ENCODE measurements at regions not wholly inside any gene's neighbourhood (a gene's known extent, or its start where the extent isn't known, plus 50 kb on each side); places are given as distances from the start of the nearest gene placed in this dataset.
"Not testable (repeated sequence)": the region's sequence is repeated elsewhere in the genome, so short reads cannot be mapped to it uniquely, and the experiment has no call there.

- DNase-seq (ENCODE audit: low read depth in 2 of 2) = no peak
These were observed 150.0 kb upstream of the AHI1 start for GRCh38 chr6:135647521-135647920.

- DNase-seq (ENCODE audit: low read depth in 2 of 2) = no peak
These were observed 154.6 kb upstream of the AHI1 start for GRCh38 chr6:135651964-135652755.

GRCh38 chr6:135655055-135655454, 157.5 kb upstream of the AHI1 start:
- no peak for DNase-seq (ENCODE audit: low read depth in 2 of 2)

GRCh38 chr6:135657207-135657606, 159.7 kb upstream of the AHI1 start:
- peak in 1 of 2 donors; percentile 57 for DNase-seq (ENCODE audit: low read depth in 2 of 2)

- no peak for DNase-seq (ENCODE audit: low read depth in 2 of 2)
These were observed 160.9 kb upstream of the AHI1 start for GRCh38 chr6:135658481-135658880.

- DNase-seq (ENCODE audit: low read depth in 2 of 2) = no peak
These were observed 161.4 kb upstream of the AHI1 start for GRCh38 chr6:135658916-135659315.

- DNase-seq (ENCODE audit: low read depth in 2 of 2) = no peak
These were observed 167.0 kb upstream of the AHI1 start for GRCh38 chr6:135664527-135664926.

GRCh38 chr6:135665935-135666334, 168.4 kb upstream of the AHI1 start:
- no peak for DNase-seq (ENCODE audit: low read depth in 2 of 2)

- DNase-seq (ENCODE audit: low read depth in 2 of 2) = peak; percentile 38 to 97
These were observed 170.3 kb upstream of the AHI1 start for GRCh38 chr6:135667691-135668455.

GRCh38 chr6:135672256-135672655, 174.7 kb upstream of the AHI1 start:
- DNase-seq (ENCODE audit: low read depth in 2 of 2) = no peak

- DNase-seq (ENCODE audit: low read depth in 2 of 2) = no peak
These were observed 176.2 kb upstream of the AHI1 start for GRCh38 chr6:135673501-135674309.

- no peak for DNase-seq (ENCODE audit: low read depth in 2 of 2)
These were observed 176.5 kb upstream of the PDE7B start for GRCh38 chr6:135675026-135675425.

- peak; percentile 31 to 53 for DNase-seq (ENCODE audit: low read depth in 2 of 2)
These were observed 175.6 kb upstream of the PDE7B start for GRCh38 chr6:135675862-135676261.

- DNase-seq (ENCODE audit: low read depth in 2 of 2) = no peak
These were observed 170.3 kb upstream of the PDE7B start for GRCh38 chr6:135680964-135681913.

GRCh38 chr6:135686784-135687301, 164.7 kb upstream of the PDE7B start:
- DNase-seq (ENCODE audit: low read depth in 2 of 2) = peak; percentile 62 to 75

GRCh38 chr6:135688476-135688875, 163.0 kb upstream of the PDE7B start:
- DNase-seq (ENCODE audit: low read depth in 2 of 2) = not testable (repeated sequence)

- DNase-seq (ENCODE audit: low read depth in 2 of 2) = no peak
These were observed 159.1 kb upstream of the PDE7B start for GRCh38 chr6:135692426-135692825.

GRCh38 chr6:135693811-135694370, 157.6 kb upstream of the PDE7B start:
- peak in 1 of 2 donors; percentile 52 for DNase-seq (ENCODE audit: low read depth in 2 of 2)

GRCh38 chr6:135699705-135700104, 151.8 kb upstream of the PDE7B start:
- DNase-seq (ENCODE audit: low read depth in 2 of 2) = peak in 1 of 2 donors; percentile 48

- DNase-seq (ENCODE audit: low read depth in 2 of 2) = no peak
These were observed 150.1 kb upstream of the PDE7B start for GRCh38 chr6:135701426-135701825.

All from lung microvascular endothelial cell (primary cell).